HepG2 (cell line): ENCODE measurements at regions not wholly inside any gene's neighbourhood (a gene's known extent, or its start where the extent isn't known, plus 50 kb on each side); places are given as distances from the start of the nearest gene placed in this dataset.

Experiments used
- ARID3A ChIP-seq: IDR thresholded peaks from 2 replicates; pipeline ENCODE4 v1.6.1; 2012; ENCODE audit warnings: low read depth, low read length, improper control_type of control experiment
- CBFB ChIP-seq: sonication (generic); formaldehyde crosslinking; IDR thresholded peaks from 2 replicates; pipeline ENCODE4 v1.4.0; 2020; ENCODE audit warnings: missing genetic modification reagents
- E2F2 ChIP-seq: sonication (generic); formaldehyde crosslinking; IDR thresholded peaks from 2 replicates; pipeline ENCODE4 v1.4.0; 2020; ENCODE audit warnings: missing genetic modification reagents, borderline replicate concordance
- HOXA5 ChIP-seq: sonication (generic); formaldehyde crosslinking; IDR thresholded peaks from 2 replicates; pipeline ENCODE4 v1.4.0; 2020; ENCODE audit warnings: missing genetic modification reagents
- KLF12 ChIP-seq: sonication (generic); formaldehyde crosslinking; IDR thresholded peaks from 2 replicates; pipeline ENCODE4 v1.4.0; 2020; ENCODE audit warnings: missing genetic modification reagents, borderline replicate concordance
- MEIS2 ChIP-seq: sonication (generic); formaldehyde crosslinking; IDR thresholded peaks from 2 replicates; pipeline ENCODE4 v1.9.0; 2021; ENCODE audit warnings: mild to moderate bottlenecking, missing genetic modification reagents
- MXI1 ChIP-seq: IDR thresholded peaks from 3 replicates; pipeline ENCODE4 v1.6.1; 2012; ENCODE audit warnings: low read depth, low read length, inconsistent platforms, borderline replicate concordance
- NBN ChIP-seq: fragments of 450-650 bp; conservative IDR thresholded peaks from 2 replicates; pipeline ENCODE4 v1.6.1; 2017
- PRMT3 ChIP-seq: sonication (generic); formaldehyde crosslinking; IDR thresholded peaks from 2 replicates; pipeline ENCODE4 v1.8.1; 2022; ENCODE audit warnings: low read depth, mild to moderate bottlenecking, moderate library complexity, missing genetic modification reagents, borderline replicate concordance
- THAP9 ChIP-seq: sonication (generic); formaldehyde crosslinking; IDR thresholded peaks from 2 replicates; pipeline ENCODE4; 2020; ENCODE audit warnings: missing genetic modification reagents, mild to moderate bottlenecking, borderline replicate concordance
- ZBTB20 ChIP-seq: sonication (generic); formaldehyde crosslinking; IDR thresholded peaks from 2 replicates; pipeline ENCODE4 v1.8.1; 2023; ENCODE audit warnings: missing genetic modification reagents, low read depth, mild to moderate bottlenecking, borderline replicate concordance
- ZKSCAN5 ChIP-seq: sonication (generic); formaldehyde crosslinking; IDR thresholded peaks from 2 replicates; pipeline ENCODE4 v1.5.1; 2020; ENCODE audit warnings: mild to moderate bottlenecking, missing genetic modification reagents
- ZNF318 ChIP-seq: sonication (generic); formaldehyde crosslinking; IDR thresholded peaks from 2 replicates; pipeline ENCODE4 v1.4.0; 2020; ENCODE audit warnings: mild to moderate bottlenecking, missing genetic modification reagents

GRCh38 chr13:50124536-50125303, 109.5 kb downstream of the KCNRG start (continued):
- TF ChIP-seq ZKSCAN5 (CRISPR knock-in tag) (no peak), CBFB (peak; percentile 46; the same call in 1 of the 2 replicates), HOXA5 (CRISPR knock-in tag) (0 out of 2 replicates have a peak, but pooled peaks have one; percentile 9), E2F2 (CRISPR knock-in tag) (no peak), ZNF318 (CRISPR knock-in tag) (peak; percentile 90; the same call in 1 of the 2 replicates), PRMT3 (CRISPR knock-in tag) (no peak), ZBTB20 (CRISPR knock-in tag) (no peak), MEIS2 (CRISPR knock-in tag) (peak; percentile 13; the same call in 1 of the 2 replicates), ARID3A (no peak), NBN (no peak), MXI1 (peak; percentile 48; the same call in 1 of the 3 replicates), THAP9 (no peak), KLF12 (0 out of 2 replicates have a peak, but pooled peaks have one; percentile 13)
